Ascending aorta (tissue), 2 donors: ENCODE measurements at regions not wholly inside any gene's neighbourhood (a gene's known extent, or its start where the extent isn't known, plus 50 kb on each side); places are given as distances from the start of the nearest gene placed in this dataset.

Experiments
- DNase-seq, 2 donors: peaks; one replicate each; pipeline ENCODE4 v3.0.0-alpha.2; 2019; ENCODE audit warnings: low spot score in 2 of 2
- H3K27ac ChIP-seq, 2 donors: fragments of 200-600 bp; sonication (generic); one replicate each; pipeline ENCODE4 v1.5.1; 2016 to 2017; ENCODE audit warnings: mild to moderate bottlenecking in 1 of 2
- H3K27me3 ChIP-seq: fragments of 200-600 bp; sonication (generic); one replicate; pipeline ENCODE4 v1.5.1; 2017
- H3K36me3 ChIP-seq, 2 donors: fragments of 200-600 bp; sonication (generic); one replicate each; pipeline ENCODE4 v1.5.1; 2016
- H3K4me1 ChIP-seq, 2 donors: fragments of 200-600 bp; sonication (generic); one replicate each; pipeline ENCODE4 v1.5.1; 2016 to 2017; ENCODE audit warnings: mild to moderate bottlenecking in 1 of 2
- H3K4me3 ChIP-seq, 2 donors: fragments of 200-600 bp; sonication (generic); one replicate each; pipeline ENCODE4 v1.5.1; 2016 to 2017; ENCODE audit warnings: mild to moderate bottlenecking in 1 of 2
- H3K9me3 ChIP-seq, 2 donors: fragments of 200-600 bp; sonication (generic); one replicate each; pipeline ENCODE4 v1.5.1; 2016
- CTCF ChIP-seq, 3 experiments: fragments of 200-600 bp in 2 of 3; fragments of 450-650 bp in 1 of 3; sonication (generic) in 2 of 3; IDR thresholded peaks; one replicate each; pipeline ENCODE4 v1.5.1; 2016 to 2019; ENCODE audit warnings: antibody characterized with exemption in 3 of 3, mild to moderate bottlenecking in 1 of 3, moderate library complexity in 1 of 3
- intact Hi-C: fragments of 100-400 bp; cut with DNase I; formaldehyde crosslinking; loops from one replicate; pipeline ENCODE4 v1.15.1; 2023

- Histone ChIP-seq H3K36me3 (no peaks in the 10 kb centered on the region), H3K27ac (no peak overlapping the region), H3K9me3 (no peaks in the 10 kb centered on the region), H3K4me3 (no peak overlapping the region), H3K4me1 (no peaks in the 10 kb centered on the region), H3K27me3 (no peaks in the 10 kb centered on the region)
- no peak for TF ChIP-seq CTCF (IDR thresholded peaks at IDR 0.05)
- intact Hi-C loops: no loop called here
- DNase-seq: no peak
Measured at GRCh38 chr1:194598098-194598497, 1411.7 kb upstream of the B3GALT2 start.

GRCh38 chr1:194586302-194586701, 1399.9 kb upstream of the B3GALT2 start:
- Histone ChIP-seq H3K9me3 (peaks cover 0 to 7% of the 10 kb centered on the region in 2 donors), H3K27ac (no peak overlapping the region), H3K4me3 (no peak overlapping the region), H3K27me3 (no peaks in the 10 kb centered on the region), H3K4me1 (no peaks in the 10 kb centered on the region), H3K36me3 (no peaks in the 10 kb centered on the region)
- TF ChIP-seq CTCF (IDR thresholded peaks at IDR 0.05): no peak
- DNase-seq: no peak
- intact Hi-C loops: no loop called here

- peaks cover 0 to 7% of the 10 kb centered on the region in 2 donors for H3K9me3 ChIP-seq
- DNase-seq: no peak
- H3K36me3 ChIP-seq: no peaks in the 10 kb centered on the region
- no peak overlapping the region for H3K4me3 ChIP-seq
- TF ChIP-seq CTCF (IDR thresholded peaks at IDR 0.05): no peak
- no peaks in the 10 kb centered on the region for H3K4me1 ChIP-seq
- H3K27me3 ChIP-seq: no peaks in the 10 kb centered on the region
- intact Hi-C loops: no loop called here
- no peak overlapping the region for H3K27ac ChIP-seq
Measured at GRCh38 chr1:194584052-194584451, 1397.6 kb upstream of the B3GALT2 start.

GRCh38 chr1:194570476-194570875, 1384.1 kb upstream of the B3GALT2 start:
- no peaks in the 10 kb centered on the region for H3K4me1 ChIP-seq
- H3K9me3 ChIP-seq: no peaks in the 10 kb centered on the region
- H3K4me3 ChIP-seq: no peak overlapping the region
- no peaks in the 10 kb centered on the region for H3K27me3 ChIP-seq
- intact Hi-C loops: no loop called here
- TF ChIP-seq CTCF (IDR thresholded peaks at IDR 0.05): no peak
- H3K36me3 ChIP-seq: no peaks in the 10 kb centered on the region
- no peak overlapping the region for H3K27ac ChIP-seq
- no peak for DNase-seq

- Histone ChIP-seq H3K4me1 (no peaks in the 10 kb centered on the region), H3K27me3 (no peaks in the 10 kb centered on the region), H3K4me3 (no peak overlapping the region), H3K9me3 (no peaks in the 10 kb centered on the region), H3K27ac (no peak overlapping the region), H3K36me3 (no peaks in the 10 kb centered on the region)
- intact Hi-C loops: no loop called here
- no peak for TF ChIP-seq CTCF (IDR thresholded peaks at IDR 0.05)
- DNase-seq: no peak
Measured at GRCh38 chr1:194568610-194569009, 1382.2 kb upstream of the B3GALT2 start.

GRCh38 chr1:194548071-194548470, 1361.7 kb upstream of the B3GALT2 start:
- no peaks in the 10 kb centered on the region for H3K4me1 ChIP-seq
- TF ChIP-seq CTCF (IDR thresholded peaks at IDR 0.05): no peak
- no peaks in the 10 kb centered on the region for H3K9me3 ChIP-seq
- H3K36me3 ChIP-seq: no peaks in the 10 kb centered on the region
- intact Hi-C loops: no loop called here
- no peak overlapping the region for H3K4me3 ChIP-seq
- H3K27ac ChIP-seq: no peak overlapping the region
- DNase-seq: no peak
- no peaks in the 10 kb centered on the region for H3K27me3 ChIP-seq
